D721Med (cell line): ENCODE measurements at regions not wholly inside any gene's neighbourhood (a gene's known extent, or its start where the extent isn't known, plus 50 kb on each side); places are given as distances from the start of the nearest gene placed in this dataset.
"Not testable (repeated sequence)": the region's sequence is repeated elsewhere in the genome, so short reads cannot be mapped to it uniquely, and the experiment has no call there.

ENCODE experiments used
- DNase-seq: peaks from one replicate; pipeline ENCODE4 v3.0.0; 2011; ENCODE audit warnings: low spot score; ENCODE audit not compliant: insufficient read length
- FAIRE-seq: peaks from 2 replicates; lab custom pipeline; 2011; peaks lifted over from hg19 to GRCh38; lab: Jason Lieb, UNC
- CTCF ChIP-seq: IDR thresholded peaks from 2 replicates; pipeline ENCODE4 v1.5.1; 2012; ENCODE audit warnings: mild to moderate bottlenecking, control low read depth; ENCODE audit not compliant: insufficient read depth; ENCODE audit errors: missing control alignments

DNA sequence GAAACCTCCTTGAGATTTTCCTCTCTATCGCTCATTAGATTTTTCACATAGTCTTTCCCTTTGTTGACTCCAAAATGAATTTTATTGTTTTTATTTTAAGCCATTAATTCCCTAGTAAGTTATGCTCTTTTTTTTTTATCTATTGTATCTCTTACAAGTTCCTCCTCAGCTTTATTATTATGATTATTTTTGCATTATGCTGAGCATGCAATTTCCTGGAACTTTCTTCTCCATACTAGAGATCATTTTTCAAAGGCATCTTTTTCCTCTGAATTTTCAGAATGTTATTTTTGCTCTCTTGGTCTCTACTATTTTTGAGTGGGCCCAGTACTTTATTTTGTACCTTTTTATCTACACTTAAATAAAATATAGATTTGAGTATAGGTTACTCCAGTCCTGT is 376.6 kb upstream of the SEMA6A start:
- DNase-seq (no peak), FAIRE-seq (no peak)
- TF ChIP-seq CTCF: no peak

GRCh38 chr5:116947691-116948528 is 373.3 kb upstream of the SEMA6A start:
- no peak for FAIRE-seq
- TF ChIP-seq CTCF: peak; percentile 59
- no peak for DNase-seq

GRCh38 chr5:116945613-116946382 is 371.2 kb upstream of the SEMA6A start:
- DNase-seq: not testable (repeated sequence)

DNA sequence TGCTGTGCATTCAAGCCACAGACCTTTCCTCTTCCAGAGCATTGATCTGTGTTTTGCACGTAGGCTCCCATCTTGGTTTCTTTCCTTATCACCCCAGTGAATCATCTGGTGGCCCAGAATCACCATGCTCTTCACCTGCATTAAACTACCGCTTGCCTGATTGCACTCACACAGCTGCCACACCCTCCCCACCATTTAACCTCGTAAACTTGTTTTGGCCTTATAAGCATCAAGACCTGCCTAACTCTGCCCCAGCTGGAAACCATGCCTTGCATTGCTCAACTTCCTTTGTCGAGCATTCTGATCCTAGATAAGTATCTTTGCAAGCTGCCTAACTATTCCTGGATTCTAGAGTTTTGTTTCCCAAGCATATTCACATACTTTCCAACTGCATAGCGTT is 369.6 kb upstream of the SEMA6A start:
- FAIRE-seq (no peak), DNase-seq (no peak)
- no peak for TF ChIP-seq CTCF

More at GRCh38 chr5:116945613-116946382, 371.2 kb upstream of the SEMA6A start:
- not testable (repeated sequence) for FAIRE-seq

DNA sequence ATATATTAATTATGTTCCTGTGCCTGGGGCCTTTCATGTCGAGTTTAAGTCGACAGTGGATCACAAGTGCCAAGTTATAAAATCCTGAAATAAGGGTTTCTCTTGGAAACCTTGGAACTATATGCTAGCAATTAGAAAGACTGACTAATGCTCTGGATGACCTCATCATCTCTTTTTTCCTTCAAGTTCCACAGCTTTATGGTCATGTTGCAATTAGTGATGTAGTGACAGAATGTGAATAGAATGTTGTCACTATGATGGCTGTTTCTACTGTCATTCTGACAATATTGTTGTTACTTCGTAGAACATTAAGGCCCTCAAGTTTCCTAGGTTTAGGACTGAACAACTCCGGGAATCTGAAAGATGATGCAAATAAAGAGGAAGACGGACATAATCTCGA is 368.0 kb upstream of the SEMA6A start:
- no peak for TF ChIP-seq CTCF
- no peak for DNase-seq
- no peak for FAIRE-seq

GRCh38 chr5:116939641-116940040 is 365.0 kb upstream of the SEMA6A start:
- TF ChIP-seq CTCF: no peak
- no peak for FAIRE-seq
- DNase-seq: no peak

DNA sequence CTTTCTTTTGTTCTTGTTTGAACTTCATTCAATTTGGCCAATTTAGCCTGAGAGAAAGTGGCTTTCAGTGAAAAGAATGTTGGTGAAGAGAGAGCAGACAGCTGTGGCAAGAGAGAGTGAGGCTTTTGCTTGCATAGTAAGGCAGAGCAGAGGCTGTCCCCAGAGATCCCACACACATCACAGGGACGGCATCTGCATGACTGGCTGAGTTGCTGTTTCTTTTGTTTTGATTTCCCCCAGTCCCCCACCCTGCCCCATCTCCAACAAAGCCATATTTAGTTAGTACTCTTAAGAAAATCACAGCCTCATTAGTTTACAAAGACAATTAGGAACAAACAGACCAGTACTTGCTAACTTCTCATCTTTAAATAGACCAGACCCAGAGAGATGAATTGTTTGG is 363.9 kb upstream of the SEMA6A start:
- TF ChIP-seq CTCF: no peak
- FAIRE-seq (no peak), DNase-seq (no peak)
